ENCODE measurements at regions not wholly inside any gene's neighbourhood (a gene's known extent, or its start where the extent isn't known, plus 50 kb on each side); places are given as distances from the start of the nearest gene placed in this dataset.

DNA sequence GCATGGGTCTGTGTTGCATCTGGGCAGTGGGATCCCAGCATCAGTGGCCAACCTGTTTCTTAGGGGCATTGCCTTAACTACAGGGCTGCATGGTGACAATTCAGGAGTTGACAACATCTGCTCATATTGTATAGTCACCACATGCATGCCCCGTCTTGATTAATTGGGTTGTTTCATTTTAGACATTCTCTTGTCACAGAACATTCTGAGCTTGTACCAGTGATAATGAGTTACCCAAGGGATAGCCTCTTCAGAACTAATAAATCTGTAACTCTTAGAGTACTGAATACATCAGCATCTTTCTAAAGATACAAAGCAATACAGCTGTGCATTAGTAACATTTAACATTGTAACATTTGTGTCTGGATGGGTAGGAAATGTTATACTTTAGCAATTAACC, 426.5 kb upstream of the CD180 start:
- H3K36me3 ChIP-seq (replicated peaks; ENCODE audit: control insufficient read depth, insufficient read depth, low read length) = no peaks in the 10 kb centered on the region
- no peak overlapping the region for H3K4me3 ChIP-seq (ENCODE audit: insufficient read depth, low read depth, low read length)
- H3K27me3 ChIP-seq (ENCODE audit: control insufficient read depth, insufficient read depth, low read length) = no peaks in the 10 kb centered on the region
- DNase-seq = no peak

DNA sequence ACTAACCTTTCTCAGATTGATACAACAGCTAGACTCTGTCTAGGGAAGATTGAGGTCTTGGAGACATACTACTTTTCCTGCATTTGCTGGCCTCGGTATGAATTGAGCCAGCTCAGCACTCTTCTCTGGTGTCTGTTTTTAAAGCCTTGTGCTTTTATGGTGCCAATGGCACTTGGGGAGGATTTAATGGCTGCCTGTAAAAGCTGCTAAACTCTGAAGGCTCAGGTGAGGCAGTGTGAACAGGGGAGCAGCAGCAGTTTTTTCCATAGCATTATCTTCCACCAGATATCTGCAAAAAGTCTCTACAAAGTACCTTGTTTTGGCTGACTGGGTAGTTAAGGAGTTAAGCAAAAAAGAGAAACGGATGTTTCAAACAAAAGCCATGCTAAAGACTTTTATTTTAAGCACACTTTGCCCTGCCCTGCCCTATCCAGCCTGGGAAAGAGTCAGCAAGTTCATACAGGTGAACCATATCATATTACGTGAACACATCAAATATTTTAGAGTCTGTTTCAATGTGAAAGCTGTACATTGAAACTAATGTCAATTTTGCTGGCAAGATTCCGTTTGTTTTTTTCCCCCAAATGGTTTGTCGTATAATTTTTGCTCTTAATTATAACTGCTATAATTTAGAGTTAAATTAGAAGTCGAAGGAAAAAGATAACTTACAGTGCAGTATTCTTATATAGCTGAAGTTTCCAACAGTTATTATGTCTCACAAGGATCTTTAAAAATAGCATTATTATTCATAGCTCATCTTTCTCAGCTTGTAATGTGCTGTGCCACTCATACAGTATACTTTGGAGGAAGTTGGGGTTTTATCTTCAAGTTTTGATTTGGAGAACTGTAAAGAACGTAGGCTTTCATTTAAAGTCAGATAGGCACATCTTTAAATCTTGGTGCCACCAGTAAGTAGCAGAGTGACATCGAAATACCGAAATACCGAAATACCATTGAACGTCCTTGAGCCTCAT, 424.1 kb upstream of the CD180 start:
- Histone ChIP-seq H3K27me3 (ENCODE audit: control insufficient read depth, insufficient read depth, low read length) (no peaks in the 10 kb centered on the region), H3K36me3 (replicated peaks; ENCODE audit: control insufficient read depth, insufficient read depth, low read length) (no peaks in the 10 kb centered on the region), H3K4me3 (ENCODE audit: insufficient read depth, low read depth, low read length) (no peak overlapping the region)
- no peak for DNase-seq

DNA sequence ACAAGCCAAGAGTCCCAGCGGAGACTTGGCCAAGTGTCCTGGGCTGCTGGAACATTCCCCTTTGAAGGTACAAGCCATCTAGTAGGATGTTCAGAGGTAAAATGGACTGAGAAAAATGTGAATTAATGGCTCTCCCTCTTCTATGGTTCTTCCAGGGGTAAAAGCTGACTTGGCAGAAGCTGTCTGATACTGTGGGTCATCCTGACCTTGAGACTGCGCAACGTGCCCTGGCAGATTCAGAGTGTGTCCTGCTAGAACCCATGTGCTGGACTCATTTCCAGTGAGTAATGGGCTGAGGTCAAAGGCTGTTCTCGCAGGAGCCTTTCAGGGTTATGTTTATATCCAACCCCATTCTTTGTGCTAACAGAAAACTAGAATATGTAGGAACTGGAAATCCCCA, 423.0 kb upstream of the CD180 start:
- no peak for DNase-seq
- Histone ChIP-seq H3K27me3 (ENCODE audit: control insufficient read depth, insufficient read depth, low read length) (no peaks in the 10 kb centered on the region), H3K4me3 (ENCODE audit: insufficient read depth, low read depth, low read length) (no peak overlapping the region), H3K36me3 (replicated peaks; ENCODE audit: control insufficient read depth, insufficient read depth, low read length) (no peaks in the 10 kb centered on the region)

DNA sequence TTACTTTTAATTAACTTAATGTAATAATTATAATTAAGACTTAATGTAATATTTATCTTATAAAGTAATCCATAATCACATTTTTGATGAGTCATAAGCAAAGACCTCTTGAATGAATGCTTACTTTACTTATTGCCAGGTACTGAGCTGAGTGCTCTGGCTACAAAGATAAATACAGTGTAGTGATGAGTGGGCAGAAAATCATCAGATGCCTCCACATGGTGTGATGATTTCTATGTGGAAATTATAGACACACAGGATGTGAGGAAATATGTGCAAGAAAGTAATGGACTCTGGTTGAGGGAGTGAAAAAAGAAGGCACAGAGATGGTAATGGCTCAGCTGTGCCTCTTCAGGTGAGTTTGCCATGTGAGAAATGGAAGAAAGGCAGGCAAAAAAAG, 422.6 kb upstream of the CD180 start:
- DNase-seq = no peak
- Histone ChIP-seq H3K4me3 (ENCODE audit: insufficient read depth, low read depth, low read length) (no peak overlapping the region), H3K36me3 (replicated peaks; ENCODE audit: control insufficient read depth, insufficient read depth, low read length) (no peaks in the 10 kb centered on the region), H3K27me3 (ENCODE audit: control insufficient read depth, insufficient read depth, low read length) (no peaks in the 10 kb centered on the region)

DNA sequence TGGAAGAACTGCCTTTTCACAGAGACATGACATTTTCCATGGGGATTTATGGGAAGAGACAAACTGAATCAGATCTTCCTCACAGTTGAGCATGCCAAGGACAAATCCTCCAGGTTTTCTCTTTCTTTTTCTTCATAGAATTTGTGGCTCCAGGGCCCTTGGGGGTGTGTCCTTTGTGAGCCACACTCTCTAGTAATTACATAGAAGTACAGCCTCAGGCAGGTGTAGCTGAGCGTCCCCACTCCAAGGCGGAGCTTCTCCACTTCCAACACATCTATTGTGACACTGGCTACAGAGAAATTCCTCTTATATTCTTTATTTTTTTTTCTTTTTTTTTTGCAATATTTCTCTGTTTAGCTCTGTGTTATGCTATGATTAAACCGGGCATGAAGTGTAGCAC, 420.5 kb upstream of the CD180 start:
- no peak for DNase-seq
- H3K36me3 ChIP-seq (replicated peaks; ENCODE audit: control insufficient read depth, insufficient read depth, low read length) = no peaks in the 10 kb centered on the region
- no peak overlapping the region for H3K4me3 ChIP-seq (ENCODE audit: insufficient read depth, low read depth, low read length)
- no peaks in the 10 kb centered on the region for H3K27me3 ChIP-seq (ENCODE audit: control insufficient read depth, insufficient read depth, low read length)

DNA sequence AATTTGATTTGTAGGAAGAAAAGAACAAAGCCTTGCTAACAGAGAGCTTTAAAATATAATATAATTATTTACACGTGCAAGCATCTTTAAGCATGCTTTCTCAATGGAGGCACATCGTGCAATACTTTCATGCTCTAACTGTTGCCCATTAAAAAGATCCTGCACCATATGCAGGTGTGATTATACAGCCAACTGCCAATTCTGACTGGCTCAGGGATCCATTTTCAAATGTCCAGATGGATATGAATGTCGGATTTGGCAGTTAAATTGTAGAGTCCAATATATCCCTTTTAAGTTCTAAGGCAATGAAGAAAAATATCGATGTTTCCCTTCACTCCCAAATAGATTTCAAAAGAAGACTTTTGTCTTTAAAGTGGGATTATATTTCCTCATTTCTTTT, 416.4 kb upstream of the CD180 start:
- no peak for DNase-seq
- Histone ChIP-seq H3K27me3 (ENCODE audit: control insufficient read depth, insufficient read depth, low read length) (no peaks in the 10 kb centered on the region), H3K4me3 (ENCODE audit: insufficient read depth, low read depth, low read length) (no peak overlapping the region), H3K36me3 (replicated peaks; ENCODE audit: control insufficient read depth, insufficient read depth, low read length) (no peaks in the 10 kb centered on the region)

DNA sequence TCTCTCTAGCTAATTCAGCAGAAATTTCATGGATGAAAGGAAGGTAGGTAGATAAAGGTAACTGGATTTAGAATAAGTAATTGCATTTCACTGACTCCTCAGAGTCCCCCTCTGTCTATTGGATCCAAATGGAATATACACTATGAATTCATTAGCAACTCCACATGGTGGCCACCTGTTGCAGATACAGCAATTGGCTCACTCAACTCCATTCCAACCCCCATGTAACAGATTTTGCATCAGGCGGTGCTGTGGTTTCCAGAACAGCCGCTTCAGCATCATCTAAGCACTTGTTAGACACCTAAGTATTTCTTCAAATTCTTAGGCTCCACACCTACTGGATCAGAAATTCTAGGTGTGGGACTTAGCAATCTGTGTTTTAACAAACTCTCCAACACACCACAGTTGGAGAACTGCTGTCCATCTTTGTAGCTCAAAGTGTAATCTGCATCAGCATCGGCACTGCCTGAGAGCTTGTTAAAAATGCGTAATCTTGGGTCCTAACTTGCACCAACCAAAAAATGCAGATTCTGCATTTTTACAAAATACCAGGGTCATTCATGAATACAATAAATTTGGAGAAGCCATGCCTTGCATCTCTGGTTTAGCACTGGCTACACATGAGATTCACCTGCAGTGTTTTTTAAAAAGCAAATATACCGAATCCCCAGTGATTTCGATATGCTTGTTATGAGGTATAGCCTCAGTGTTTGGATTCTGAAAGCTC, 413.8 kb upstream of the CD180 start:
- H3K4me3 ChIP-seq (ENCODE audit: insufficient read depth, low read depth, low read length) = no peak overlapping the region
- DNase-seq = no peak
- H3K36me3 ChIP-seq (replicated peaks; ENCODE audit: control insufficient read depth, insufficient read depth, low read length) = no peaks in the 10 kb centered on the region
- no peaks in the 10 kb centered on the region for H3K27me3 ChIP-seq (ENCODE audit: control insufficient read depth, insufficient read depth, low read length)

DNA sequence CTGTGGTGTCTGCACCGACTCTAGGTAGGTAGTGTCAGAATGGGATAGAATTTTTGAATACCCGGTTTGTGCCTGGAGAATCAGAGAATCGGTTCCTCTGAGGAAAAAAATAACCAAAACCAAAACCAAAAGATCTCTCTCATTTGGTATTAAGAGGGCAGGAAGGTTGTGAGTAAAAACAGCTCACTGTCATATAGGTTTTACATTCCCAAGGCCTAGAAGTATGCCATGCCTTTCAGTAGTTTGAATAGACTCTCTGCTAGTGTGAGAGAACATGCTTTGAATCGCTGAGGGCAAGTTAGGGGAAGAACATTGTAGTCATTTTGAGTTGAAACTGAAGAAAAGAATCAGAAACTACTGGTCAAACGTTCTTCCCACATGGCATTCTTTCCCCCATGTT, 411.4 kb upstream of the CD180 start:
- Histone ChIP-seq H3K4me3 (ENCODE audit: insufficient read depth, low read depth, low read length) (no peak overlapping the region), H3K36me3 (replicated peaks; ENCODE audit: control insufficient read depth, insufficient read depth, low read length) (no peaks in the 10 kb centered on the region), H3K27me3 (ENCODE audit: control insufficient read depth, insufficient read depth, low read length) (no peaks in the 10 kb centered on the region)
- no peak for DNase-seq

DNA sequence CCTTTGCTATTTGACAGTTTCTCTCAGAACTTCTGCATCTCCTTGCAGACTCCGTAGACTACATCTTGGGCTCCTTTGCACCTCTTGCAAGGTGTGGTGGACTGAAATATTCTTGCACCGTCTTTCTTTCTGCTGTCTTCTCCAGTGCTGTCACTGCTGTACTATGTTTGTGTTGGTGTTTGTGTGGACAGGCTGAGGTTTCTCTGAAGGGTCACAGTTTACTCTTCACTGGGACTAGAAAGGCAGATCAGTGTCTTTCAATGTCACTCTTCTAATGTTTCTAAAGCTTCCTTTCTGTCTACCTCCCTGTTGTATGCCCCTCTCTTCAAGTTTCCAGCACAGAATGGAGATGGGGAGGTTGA, 410.0 kb upstream of the CD180 start:
- DNase-seq = no peak
- Histone ChIP-seq H3K36me3 (replicated peaks; ENCODE audit: control insufficient read depth, insufficient read depth, low read length) (no peaks in the 10 kb centered on the region), H3K27me3 (ENCODE audit: control insufficient read depth, insufficient read depth, low read length) (no peaks in the 10 kb centered on the region), H3K4me3 (ENCODE audit: insufficient read depth, low read depth, low read length) (no peak overlapping the region)

DNA sequence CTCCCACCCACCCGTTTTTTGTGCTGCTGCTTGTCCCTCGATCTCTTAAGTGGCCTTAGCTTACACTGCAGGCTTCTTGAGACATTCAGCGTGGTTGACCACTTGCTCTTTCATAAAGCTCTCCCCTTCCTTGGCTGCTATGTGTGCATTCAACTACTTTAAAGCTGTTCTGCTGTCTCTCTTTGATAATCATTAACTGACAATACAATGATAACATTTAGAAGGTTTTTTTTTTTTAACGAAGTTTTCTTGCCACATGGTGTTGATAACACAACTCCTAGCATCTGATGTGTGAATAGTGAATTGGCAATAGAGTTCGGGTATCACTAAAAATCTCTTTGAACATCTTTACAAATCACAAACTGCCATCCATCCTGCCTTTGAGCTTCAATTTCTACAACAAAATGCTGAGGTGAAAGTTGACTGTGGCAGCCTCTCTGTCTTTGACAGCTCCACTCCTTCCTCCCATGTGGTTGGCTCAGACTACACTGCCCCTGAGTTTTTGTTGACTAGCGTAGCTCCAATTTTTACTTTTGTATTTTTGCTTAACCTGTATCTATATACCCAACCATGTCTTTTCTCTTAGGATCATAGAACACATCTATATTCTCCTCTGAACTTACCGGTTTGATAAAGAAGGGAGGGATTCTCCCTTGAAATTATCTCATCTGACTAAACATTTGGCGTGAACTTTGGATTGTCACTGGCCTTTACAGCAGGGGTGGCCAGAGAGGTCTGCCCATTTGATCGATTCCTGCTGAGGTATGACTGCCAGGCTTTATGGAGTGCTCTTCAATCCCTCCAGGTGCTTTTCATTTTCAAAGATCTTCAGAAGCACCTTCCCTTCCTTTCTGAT, 409.4 kb upstream of the CD180 start:
- no peak overlapping the region for H3K4me3 ChIP-seq (ENCODE audit: insufficient read depth, low read depth, low read length)
- no peaks in the 10 kb centered on the region for H3K36me3 ChIP-seq (replicated peaks; ENCODE audit: control insufficient read depth, insufficient read depth, low read length)
- no peaks in the 10 kb centered on the region for H3K27me3 ChIP-seq (ENCODE audit: control insufficient read depth, insufficient read depth, low read length)
- no peak for DNase-seq

DNA sequence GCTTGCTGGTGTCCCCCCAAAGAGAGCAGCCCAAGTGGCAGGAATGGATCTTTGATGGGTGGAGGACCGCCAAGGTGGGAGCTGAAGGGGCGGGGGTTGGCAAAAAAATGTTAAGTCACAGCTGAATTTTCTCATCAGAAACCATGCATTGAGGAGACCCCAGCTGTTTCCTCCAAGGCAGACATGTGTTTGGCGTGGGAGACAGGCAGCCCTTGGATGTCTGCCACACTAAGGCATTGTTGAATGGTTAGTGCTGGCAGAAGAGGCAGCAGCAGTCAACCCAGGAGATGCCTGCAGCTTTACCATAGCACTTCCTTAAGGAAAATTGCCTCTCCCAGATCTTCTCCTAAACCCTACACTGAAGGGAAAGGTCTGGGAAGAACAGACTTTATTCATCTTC, 394.9 kb upstream of the CD180 start:
- Histone ChIP-seq H3K36me3 (replicated peaks; ENCODE audit: control insufficient read depth, insufficient read depth, low read length) (no peaks in the 10 kb centered on the region), H3K27me3 (ENCODE audit: control insufficient read depth, insufficient read depth, low read length) (no peaks in the 10 kb centered on the region), H3K4me3 (ENCODE audit: insufficient read depth, low read depth, low read length) (no peak overlapping the region)
- DNase-seq = no peak

DNA sequence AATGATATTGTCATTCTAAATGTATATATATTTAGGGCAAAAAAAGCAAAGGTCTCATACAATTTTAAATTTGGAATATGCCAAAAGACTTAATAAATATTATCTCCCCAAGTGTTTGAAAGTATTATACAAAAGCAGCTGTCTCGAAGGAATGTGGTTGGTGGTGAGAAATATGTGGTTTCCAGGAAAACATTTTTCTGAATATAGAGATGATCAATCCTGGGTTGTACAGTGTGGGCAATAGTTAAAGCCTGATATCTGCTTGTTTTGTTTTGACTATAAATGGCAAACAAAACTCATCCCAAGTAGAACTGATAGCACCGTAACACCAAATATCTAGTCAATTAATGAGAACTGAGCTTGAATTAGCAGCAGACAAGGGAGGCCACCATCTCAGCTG, 391.8 kb upstream of the CD180 start:
- H3K36me3 ChIP-seq (replicated peaks; ENCODE audit: control insufficient read depth, insufficient read depth, low read length) = no peaks in the 10 kb centered on the region
- no peak overlapping the region for H3K4me3 ChIP-seq (ENCODE audit: insufficient read depth, low read depth, low read length)
- no peak for DNase-seq
- no peaks in the 10 kb centered on the region for H3K27me3 ChIP-seq (ENCODE audit: control insufficient read depth, insufficient read depth, low read length)

DNA sequence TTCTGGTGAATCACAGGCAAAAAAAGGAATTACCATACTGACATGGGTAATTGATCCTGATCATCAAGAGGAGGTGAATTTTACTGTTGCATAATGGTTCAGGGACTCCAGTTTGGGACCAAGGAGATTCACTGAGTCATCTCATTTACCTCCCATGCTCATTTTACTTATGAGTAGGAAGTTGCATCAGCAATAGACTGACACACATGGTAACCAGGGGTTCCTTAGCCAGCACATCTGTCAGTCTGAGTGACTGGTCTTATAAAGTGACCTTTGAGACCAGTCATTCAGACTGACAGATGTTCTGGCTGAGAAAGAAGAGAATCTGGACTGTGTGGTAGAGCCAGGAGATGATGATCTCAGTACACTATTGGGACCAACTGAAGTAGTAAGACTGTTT, 384.6 kb upstream of the CD180 start:
- H3K36me3 ChIP-seq (replicated peaks; ENCODE audit: control insufficient read depth, insufficient read depth, low read length) = no peaks in the 10 kb centered on the region
- H3K4me3 ChIP-seq (ENCODE audit: insufficient read depth, low read depth, low read length) = no peak overlapping the region
- H3K27me3 ChIP-seq (ENCODE audit: control insufficient read depth, insufficient read depth, low read length) = no peaks in the 10 kb centered on the region
- no peak for DNase-seq

DNA sequence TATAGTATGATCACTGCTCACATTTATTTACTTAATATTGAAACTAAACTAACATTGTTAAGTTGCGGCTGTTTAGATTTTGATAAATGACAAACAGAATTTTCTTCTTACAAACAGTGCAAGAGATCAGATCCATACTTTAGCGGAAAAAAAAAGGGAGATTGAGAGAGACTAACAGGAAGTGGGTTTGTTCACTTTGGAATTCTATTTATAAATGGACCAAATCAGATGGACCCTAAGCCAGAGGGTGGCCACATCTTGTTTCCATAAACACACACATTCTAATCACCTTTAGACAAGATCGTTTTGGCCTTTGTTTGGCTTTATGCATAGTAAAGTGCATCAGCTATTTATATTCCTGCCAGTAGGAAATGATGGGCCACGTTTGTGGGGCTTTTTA, 381.4 kb upstream of the CD180 start:
- Histone ChIP-seq H3K36me3 (replicated peaks; ENCODE audit: control insufficient read depth, insufficient read depth, low read length) (no peaks in the 10 kb centered on the region), H3K4me3 (ENCODE audit: insufficient read depth, low read depth, low read length) (no peak overlapping the region), H3K27me3 (ENCODE audit: control insufficient read depth, insufficient read depth, low read length) (no peaks in the 10 kb centered on the region)
- DNase-seq = no peak
